ENCODE measurements at regions not wholly inside any gene's neighbourhood (a gene's known extent, or its start where the extent isn't known, plus 50 kb on each side); places are given as distances from the start of the nearest gene placed in this dataset.

- no peak for FAIRE-seq
- no peak for DNase-seq (ENCODE audit: insufficient read length, low spot score)
- TF ChIP-seq, protein P1, sequence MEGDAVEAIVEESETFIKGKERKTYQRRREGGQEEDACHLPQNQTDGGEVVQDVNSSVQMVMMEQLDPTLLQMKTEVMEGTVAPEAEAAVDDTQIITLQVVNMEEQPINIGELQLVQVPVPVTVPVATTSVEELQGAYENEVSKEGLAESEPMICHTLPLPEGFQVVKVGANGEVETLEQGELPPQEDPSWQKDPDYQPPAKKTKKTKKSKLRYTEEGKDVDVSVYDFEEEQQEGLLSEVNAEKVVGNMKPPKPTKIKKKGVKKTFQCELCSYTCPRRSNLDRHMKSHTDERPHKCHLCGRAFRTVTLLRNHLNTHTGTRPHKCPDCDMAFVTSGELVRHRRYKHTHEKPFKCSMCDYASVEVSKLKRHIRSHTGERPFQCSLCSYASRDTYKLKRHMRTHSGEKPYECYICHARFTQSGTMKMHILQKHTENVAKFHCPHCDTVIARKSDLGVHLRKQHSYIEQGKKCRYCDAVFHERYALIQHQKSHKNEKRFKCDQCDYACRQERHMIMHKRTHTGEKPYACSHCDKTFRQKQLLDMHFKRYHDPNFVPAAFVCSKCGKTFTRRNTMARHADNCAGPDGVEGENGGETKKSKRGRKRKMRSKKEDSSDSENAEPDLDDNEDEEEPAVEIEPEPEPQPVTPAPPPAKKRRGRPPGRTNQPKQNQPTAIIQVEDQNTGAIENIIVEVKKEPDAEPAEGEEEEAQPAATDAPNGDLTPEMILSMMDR (IDR thresholded peaks at IDR 0.05; ENCODE audit: insufficient read depth, missing control alignments) = no peak
Measured at GRCh38 chr17:55829995-55830612, 79.3 kb downstream of the PCTP start.

- TF ChIP-seq, protein P1 (IDR thresholded peaks at IDR 0.05; ENCODE audit: insufficient read depth, missing control alignments) = no peak
- DNase-seq (ENCODE audit: insufficient read length, low spot score) (no peak), FAIRE-seq (no peak)
Measured at GRCh38 chr17:55830699-55831471, 80.0 kb downstream of the PCTP start.

- DNase-seq (ENCODE audit: insufficient read length, low spot score) (no peak), FAIRE-seq (no peak)
- TF ChIP-seq, protein P1 (IDR thresholded peaks at IDR 0.05; ENCODE audit: insufficient read depth, missing control alignments) = no peak
Measured at GRCh38 chr17:55833306-55833705, 82.5 kb downstream of the PCTP start.

GRCh38 chr17:55842405-55843158 lies 91.7 kb downstream of the PCTP start:
- DNase-seq (ENCODE audit: insufficient read length, low spot score) (no peak), FAIRE-seq (no peak)
- TF ChIP-seq, protein P1 (IDR thresholded peaks at IDR 0.05; ENCODE audit: insufficient read depth, missing control alignments) = no peak

GRCh38 chr17:55843785-55844184 lies 92.9 kb downstream of the PCTP start:
- no peak for DNase-seq (ENCODE audit: insufficient read length, low spot score)
- no peak for FAIRE-seq
- TF ChIP-seq, protein P1 (IDR thresholded peaks at IDR 0.05; ENCODE audit: insufficient read depth, missing control alignments) = no peak

- DNase-seq (ENCODE audit: insufficient read length, low spot score) = no peak
- no peak for FAIRE-seq
- TF ChIP-seq, protein P1 (IDR thresholded peaks at IDR 0.05; ENCODE audit: insufficient read depth, missing control alignments) = peak; percentile 64
Measured at GRCh38 chr17:55845385-55845784, 94.5 kb downstream of the PCTP start.

Measured in D721Med (cell line).